HL-60/S4 (cell line): ENCODE measurements at regions not wholly inside any gene's neighbourhood (a gene's known extent, or its start where the extent isn't known, plus 50 kb on each side); places are given as distances from the start of the nearest gene placed in this dataset.
"Not testable (repeated sequence)": the region's sequence is repeated elsewhere in the genome, so short reads cannot be mapped to it uniquely, and the experiment has no call there.

Source experiments
- in situ Hi-C: fragments of 300-500 bp; cut with MboI; formaldehyde crosslinking; loops from 2 replicates; pipeline ENCODE4 v1.14.3; 2022; ENCODE audit warnings: low sequenced_read_pairs

GRCh38 chr14:53858345-53858684 lies 98.3 kb downstream of the BMP4 start:
- in situ Hi-C loops: no loop called here

GRCh38 chr14:53857625-53858344 lies 98.8 kb downstream of the BMP4 start:
- in situ Hi-C loops: no loop called here

- in situ Hi-C loops: no loop called here
Observed at GRCh38 chr14:53855574-53855973, 101.1 kb downstream of the BMP4 start.

- in situ Hi-C loops: no loop called here
Observed at GRCh38 chr14:53855127-53855526, 101.5 kb downstream of the BMP4 start.

- in situ Hi-C loops: no loop called here
Observed at GRCh38 chr14:53851394-53852090, 105.1 kb downstream of the BMP4 start.

GRCh38 chr14:53850714-53851296 lies 105.8 kb downstream of the BMP4 start:
- in situ Hi-C loops: no loop called here

- in situ Hi-C loops: no loop called here
Observed at GRCh38 chr14:53849549-53849948, 107.1 kb downstream of the BMP4 start.

- in situ Hi-C loops: no loop called here
Observed at GRCh38 chr14:53848854-53849253, 107.8 kb downstream of the BMP4 start.

- in situ Hi-C loops: no loop called here
Observed at GRCh38 chr14:53847881-53848280, 108.7 kb downstream of the BMP4 start.

GRCh38 chr14:53847057-53847456 lies 109.6 kb downstream of the BMP4 start:
- in situ Hi-C loops: no loop called here

- in situ Hi-C loops: no loop called here
Observed at GRCh38 chr14:53845813-53846693, 110.6 kb downstream of the BMP4 start.

GRCh38 chr14:53842938-53843337 lies 113.7 kb downstream of the BMP4 start:
- in situ Hi-C loops: no loop called here

GRCh38 chr14:53841109-53842099 lies 115.2 kb downstream of the BMP4 start:
- in situ Hi-C loops: no loop called here

GRCh38 chr14:53840444-53840843 lies 116.2 kb downstream of the BMP4 start:
- in situ Hi-C loops: no loop called here

- in situ Hi-C loops: no loop called here
Observed at GRCh38 chr14:53838374-53838773, 118.3 kb downstream of the BMP4 start.

- in situ Hi-C loops: not testable (repeated sequence)
Observed at GRCh38 chr14:53837656-53838055, 119.0 kb downstream of the BMP4 start.

- in situ Hi-C loops: no loop called here
Observed at GRCh38 chr14:53836551-53836950, 120.1 kb downstream of the BMP4 start.

- in situ Hi-C loops: no loop called here
Observed at GRCh38 chr14:53828820-53829219, 127.8 kb downstream of the BMP4 start.

- in situ Hi-C loops: no loop called here
Observed at GRCh38 chr14:53824061-53824460, 132.6 kb downstream of the BMP4 start.

- in situ Hi-C loops: no loop called here
Observed at GRCh38 chr14:53814392-53814791, 142.2 kb downstream of the BMP4 start.
